Neural cell (in vitro differentiated cells): ENCODE measurements at regions not wholly inside any gene's neighbourhood (a gene's known extent, or its start where the extent isn't known, plus 50 kb on each side); places are given as distances from the start of the nearest gene placed in this dataset.

Experiments
- EP300 ChIP-seq: fragments of 450-650 bp; conservative IDR thresholded peaks from 2 replicates; pipeline ENCODE4 v1.6.1; 2014; ENCODE audit warnings: antibody characterized with exemption, mild to moderate bottlenecking, moderate library complexity; ENCODE audit not compliant: poor library complexity, severe bottlenecking
- EZH2 ChIP-seq: fragments of 200-600, 300-800 bp; shearing (Covaris generic), sonication (generic); IDR thresholded peaks from 2 replicates; pipeline ENCODE4 v1.6.1; 2014; ENCODE audit warnings: antibody characterized with exemption, low read length, borderline replicate concordance, mild to moderate bottlenecking; ENCODE audit not compliant: insufficient read depth, poor library complexity, severe bottlenecking
- MXI1 ChIP-seq: fragments of 450-650 bp; conservative IDR thresholded peaks from 2 replicates; pipeline ENCODE4 v1.6.1; 2014; ENCODE audit warnings: antibody characterized with exemption, mild to moderate bottlenecking; ENCODE audit not compliant: poor library complexity, severe bottlenecking
- POLR2AphosphoS5 ChIP-seq: IDR thresholded peaks from 2 replicates; pipeline ENCODE4 v1.6.1; 2012
- RAD21 ChIP-seq: fragments of 450-650 bp; conservative IDR thresholded peaks from 2 replicates; pipeline ENCODE4 v1.6.1; 2014; ENCODE audit warnings: antibody characterized with exemption, mild to moderate bottlenecking, moderate library complexity
- REST ChIP-seq: IDR thresholded peaks from 2 replicates; pipeline ENCODE4 v1.6.1; 2012; ENCODE audit warnings: borderline replicate concordance
- SMC3 ChIP-seq: fragments of 450-650 bp; conservative IDR thresholded peaks from 2 replicates; pipeline ENCODE4 v1.6.1; 2014; ENCODE audit warnings: antibody characterized with exemption, mild to moderate bottlenecking, moderate library complexity; ENCODE audit not compliant: poor library complexity
- TAF1 ChIP-seq: IDR thresholded peaks from 2 replicates; pipeline ENCODE4 v1.6.1; 2012; ENCODE audit warnings: low read depth
- TF ChIP-seq, protein P1 (sequence below): fragments of 450-650 bp; IDR thresholded peaks from 2 replicates; pipeline ENCODE4 v1.5.1; 2014; ENCODE audit warnings: antibody characterized with exemption, mild to moderate bottlenecking, moderate library complexity; ENCODE audit not compliant: poor library complexity, severe bottlenecking

GRCh38 chrX:20414066-20414465 is 147.4 kb upstream of the RPS6KA3 start:
- TF ChIP-seq, protein P1, sequence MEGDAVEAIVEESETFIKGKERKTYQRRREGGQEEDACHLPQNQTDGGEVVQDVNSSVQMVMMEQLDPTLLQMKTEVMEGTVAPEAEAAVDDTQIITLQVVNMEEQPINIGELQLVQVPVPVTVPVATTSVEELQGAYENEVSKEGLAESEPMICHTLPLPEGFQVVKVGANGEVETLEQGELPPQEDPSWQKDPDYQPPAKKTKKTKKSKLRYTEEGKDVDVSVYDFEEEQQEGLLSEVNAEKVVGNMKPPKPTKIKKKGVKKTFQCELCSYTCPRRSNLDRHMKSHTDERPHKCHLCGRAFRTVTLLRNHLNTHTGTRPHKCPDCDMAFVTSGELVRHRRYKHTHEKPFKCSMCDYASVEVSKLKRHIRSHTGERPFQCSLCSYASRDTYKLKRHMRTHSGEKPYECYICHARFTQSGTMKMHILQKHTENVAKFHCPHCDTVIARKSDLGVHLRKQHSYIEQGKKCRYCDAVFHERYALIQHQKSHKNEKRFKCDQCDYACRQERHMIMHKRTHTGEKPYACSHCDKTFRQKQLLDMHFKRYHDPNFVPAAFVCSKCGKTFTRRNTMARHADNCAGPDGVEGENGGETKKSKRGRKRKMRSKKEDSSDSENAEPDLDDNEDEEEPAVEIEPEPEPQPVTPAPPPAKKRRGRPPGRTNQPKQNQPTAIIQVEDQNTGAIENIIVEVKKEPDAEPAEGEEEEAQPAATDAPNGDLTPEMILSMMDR = no peak
- no peak for TF ChIP-seq EZH2
- TF ChIP-seq MXI1 = no peak
- TF ChIP-seq RAD21 = no peak
- no peak for TF ChIP-seq SMC3
- TF ChIP-seq POLR2AphosphoS5 = no peak
- no peak for TF ChIP-seq TAF1
- no peak for TF ChIP-seq REST
- TF ChIP-seq EP300 = no peak
